Stomach (tissue), 8 donors: ENCODE measurements at regions not wholly inside any gene's neighbourhood (a gene's known extent, or its start where the extent isn't known, plus 50 kb on each side); places are given as distances from the start of the nearest gene placed in this dataset.
A peak's percentile ranks its signal among the peaks of the same experiment; 100 is the strongest.
"Not testable (repeated sequence)": the region's sequence is repeated elsewhere in the genome, so short reads cannot be mapped to it uniquely, and the experiment has no call there.

Source experiments
- DNase-seq, 2 donors: peaks; one replicate each; pipeline versions ENCODE4 v3.0.0 to v3.0.0-alpha.2; 2013 to 2019
- H3K27ac ChIP-seq, 5 donors: fragments of 200-600 bp in 4 of 5; sonication (generic) in 4 of 5; one replicate each; pipeline ENCODE4 v1.5.1; 2013 to 2019; ENCODE audit warnings: mild to moderate bottlenecking in 1 of 5, moderate library complexity in 1 of 5
- H3K27me3 ChIP-seq, 3 donors: fragments of 200-600 bp; sonication (generic); one replicate each; pipeline ENCODE4 v1.5.1; 2017 to 2019; ENCODE audit warnings: mixed run types in 1 of 3
- H3K36me3 ChIP-seq, 4 donors: fragments of 200-600 bp; sonication (generic); 1 replicate in 3 of 4; 2 replicates in 1 of 4; pipeline ENCODE4 v1.5.1; 2016 to 2019
- H3K4me1 ChIP-seq, 4 donors: fragments of 200-600 bp; sonication (generic); one replicate each; pipeline ENCODE4 v1.5.1; 2016 to 2019
- H3K4me3 ChIP-seq, 4 donors: fragments of 200-600 bp; sonication (generic) in 3 of 4; one replicate each; pipeline ENCODE4 v1.5.1; 2016 to 2019; ENCODE audit warnings: mild to moderate bottlenecking in 1 of 4
- H3K9me3 ChIP-seq, 4 donors: fragments of 200-600 bp; sonication (generic); one replicate each; pipeline ENCODE4 v1.5.1; 2016 to 2019
- EP300 ChIP-seq: sonication (generic); formaldehyde crosslinking; IDR thresholded peaks from one replicate; pipeline ENCODE4 v1.6.1; 2017; ENCODE audit warnings: antibody characterized with exemption
- POLR2A ChIP-seq, 4 donors: fragments of 450-650 bp; IDR thresholded peaks; one replicate each; pipeline ENCODE4 v1.6.1; 2016; ENCODE audit warnings: antibody characterized with exemption in 4 of 4, control low read depth in 2 of 4, mild to moderate bottlenecking in 1 of 4, moderate library complexity in 1 of 4
- POLR2AphosphoS5 ChIP-seq, 3 donors: sonication (generic); formaldehyde crosslinking; IDR thresholded peaks; one replicate each; pipeline ENCODE4 v1.6.1; 2016; ENCODE audit warnings: antibody characterized with exemption in 3 of 3
- WGBS, 5 donors: extraction: QIAGEN DNeasy Blood & Tissue Kit in 3 of 5; methylation state at CpG; one replicate each; pipeline versions ENCODE4 v1.1.5 to v1.1.7; 2013 to 2018; 5-methylcytosine and 5-hydroxymethylcytosine counted together
- intact Hi-C: fragments of 100-400 bp; cut with DNase I; formaldehyde crosslinking; loops from one replicate; pipeline ENCODE4 v1.15.1; 2023; ENCODE audit warnings: low total_unique reads
- TF ChIP-seq, protein P1 (sequence below), 7 experiments: fragments of 450-650 bp in 4 of 7; fragments of 200-600 bp in 3 of 7; sonication (generic) in 3 of 7; IDR thresholded peaks; one replicate each; pipeline ENCODE4 v1.5.1; 2016 to 2019; ENCODE audit warnings: antibody characterized with exemption in 7 of 7, control low read depth in 2 of 7, mild to moderate bottlenecking in 1 of 7
- donor health status: healthy with polysubstance abuse.
- donor health status: Bipolar disorder and iron deficiency.
- donor health status: healthy.

DNA sequence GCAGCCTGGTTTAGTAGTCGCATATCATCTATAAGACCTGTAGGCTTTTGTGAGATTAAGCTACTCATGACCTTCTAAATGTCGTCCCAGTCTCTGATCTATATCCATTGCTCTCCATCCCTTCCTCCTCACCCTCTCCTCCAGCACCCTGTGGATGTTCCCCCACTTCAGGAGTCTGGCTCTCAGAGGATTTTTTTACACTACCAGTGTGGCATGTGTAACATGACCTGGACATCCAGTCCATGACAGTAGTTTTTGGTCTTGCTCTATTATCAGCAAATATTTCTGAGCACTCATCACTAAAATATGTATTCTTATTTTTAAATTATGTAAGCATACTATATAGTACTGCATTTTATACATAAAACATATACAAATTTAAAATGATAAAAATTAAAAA lies 142.1 kb downstream of the DYRK2 start:
- TF ChIP-seq POLR2AphosphoS5 (IDR thresholded peaks at IDR 0.05) (no peak), POLR2A (IDR thresholded peaks at IDR 0.05) (no peak), EP300 (no peak)
- TF ChIP-seq, protein P1, sequence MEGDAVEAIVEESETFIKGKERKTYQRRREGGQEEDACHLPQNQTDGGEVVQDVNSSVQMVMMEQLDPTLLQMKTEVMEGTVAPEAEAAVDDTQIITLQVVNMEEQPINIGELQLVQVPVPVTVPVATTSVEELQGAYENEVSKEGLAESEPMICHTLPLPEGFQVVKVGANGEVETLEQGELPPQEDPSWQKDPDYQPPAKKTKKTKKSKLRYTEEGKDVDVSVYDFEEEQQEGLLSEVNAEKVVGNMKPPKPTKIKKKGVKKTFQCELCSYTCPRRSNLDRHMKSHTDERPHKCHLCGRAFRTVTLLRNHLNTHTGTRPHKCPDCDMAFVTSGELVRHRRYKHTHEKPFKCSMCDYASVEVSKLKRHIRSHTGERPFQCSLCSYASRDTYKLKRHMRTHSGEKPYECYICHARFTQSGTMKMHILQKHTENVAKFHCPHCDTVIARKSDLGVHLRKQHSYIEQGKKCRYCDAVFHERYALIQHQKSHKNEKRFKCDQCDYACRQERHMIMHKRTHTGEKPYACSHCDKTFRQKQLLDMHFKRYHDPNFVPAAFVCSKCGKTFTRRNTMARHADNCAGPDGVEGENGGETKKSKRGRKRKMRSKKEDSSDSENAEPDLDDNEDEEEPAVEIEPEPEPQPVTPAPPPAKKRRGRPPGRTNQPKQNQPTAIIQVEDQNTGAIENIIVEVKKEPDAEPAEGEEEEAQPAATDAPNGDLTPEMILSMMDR (IDR thresholded peaks at IDR 0.05): no peak
- 89 to 90% (median 89%) methylated on average over 2 of the region's 2 CpGs for WGBS, 5 donors
- Histone ChIP-seq H3K4me3 (no peak overlapping the region), H3K36me3 (no peaks in the 10 kb centered on the region), H3K4me1 (no peaks in the 10 kb centered on the region), H3K27ac (no peak overlapping the region), H3K27me3 (no peaks in the 10 kb centered on the region), H3K9me3 (peaks cover 0 to 5% (median 0%) of the 10 kb centered on the region in 4 donors)
- intact Hi-C loops: no loop called here
- no peak for DNase-seq

DNA sequence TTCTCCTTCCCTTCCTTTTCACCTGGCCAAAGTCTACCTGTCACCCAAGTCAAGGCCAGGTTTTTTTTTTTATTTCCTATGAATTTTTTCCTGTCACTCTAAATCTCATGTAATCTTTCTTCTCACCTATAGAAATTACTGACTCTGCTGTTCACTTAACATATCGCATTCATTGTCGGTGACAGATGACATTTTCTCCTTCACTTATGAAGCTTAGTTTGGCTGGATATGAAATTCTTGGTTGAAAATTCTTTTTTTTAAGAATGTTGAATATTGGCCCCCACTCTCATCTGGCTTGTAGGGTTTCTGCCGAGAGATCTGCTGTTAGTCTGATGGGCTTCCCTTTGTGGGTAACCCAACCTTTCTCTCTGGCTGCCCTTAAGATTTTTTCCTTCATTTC lies 142.8 kb downstream of the DYRK2 start:
- H3K36me3 ChIP-seq, H3K4me1 ChIP-seq, H3K4me3 ChIP-seq, intact Hi-C loops, H3K9me3 ChIP-seq, DNase-seq, H3K27ac ChIP-seq, H3K27me3 ChIP-seq: not testable (repeated sequence)
- WGBS, 5 donors: 94 to 99% (median 97%) methylated on average over 3 of the region's 3 CpGs

DNA sequence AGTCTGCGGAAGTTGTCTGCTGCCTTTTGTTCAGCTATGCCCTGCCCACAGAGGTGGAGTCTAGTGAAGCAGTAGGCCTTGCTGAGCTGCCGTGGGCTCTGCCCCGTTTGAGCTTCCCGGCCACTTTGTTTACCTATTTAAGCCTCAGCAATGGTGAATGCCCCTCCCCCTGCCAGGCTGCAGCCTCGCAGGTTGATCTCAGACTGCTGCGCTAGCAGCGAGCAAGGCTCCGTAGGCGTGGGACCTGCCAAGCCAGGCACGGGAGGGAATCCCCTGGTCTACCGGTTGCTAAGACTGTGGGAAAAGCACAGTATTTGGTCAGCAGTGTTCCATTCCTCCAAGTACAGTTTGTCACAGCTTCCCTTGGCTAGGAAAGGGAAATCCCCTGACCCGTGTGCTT lies 143.6 kb downstream of the DYRK2 start:
- no peaks in the 10 kb centered on the region for H3K27me3 ChIP-seq
- 79 to 91% (median 81%) methylated on average over 8 to 12 of the region's 12 CpGs for WGBS, 5 donors
- H3K27ac ChIP-seq: no peak overlapping the region
- TF ChIP-seq, protein P1 (IDR thresholded peaks at IDR 0.05): no peak
- TF ChIP-seq POLR2A (IDR thresholded peaks at IDR 0.05): no peak
- no peak for TF ChIP-seq POLR2AphosphoS5 (IDR thresholded peaks at IDR 0.05)
- no peak for TF ChIP-seq EP300
- no peak overlapping the region for H3K4me3 ChIP-seq
- peak in 1 of 2 donors; percentile 26 for DNase-seq
- no peaks in the 10 kb centered on the region for H3K36me3 ChIP-seq
- H3K4me1 ChIP-seq: peaks cover 0 to 8% (median 5%) of the 10 kb centered on the region in 4 donors
- intact Hi-C loops: no loop called here
- H3K9me3 ChIP-seq: peaks cover 0 to 5% (median 0%) of the 10 kb centered on the region in 4 donors

DNA sequence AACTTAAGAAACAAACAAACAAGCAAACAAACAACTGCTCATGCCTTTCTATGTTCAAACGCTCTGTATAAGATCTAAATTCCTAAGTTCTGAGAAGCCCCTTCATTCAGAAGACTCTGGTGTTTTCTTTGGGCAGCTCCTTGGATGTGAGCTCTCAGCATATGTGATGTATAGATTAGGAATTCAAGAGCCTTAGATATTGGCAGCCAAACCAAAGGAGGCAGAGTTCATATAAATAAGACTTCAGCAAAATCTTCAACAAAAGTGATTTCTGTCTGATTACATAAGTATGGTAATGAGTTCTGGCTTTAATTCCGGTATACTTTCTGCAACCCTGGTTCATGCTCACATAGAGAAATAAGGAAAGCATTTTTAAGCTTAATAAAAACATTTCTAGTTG lies 145.6 kb downstream of the DYRK2 start:
- Histone ChIP-seq H3K4me3 (no peak overlapping the region), H3K4me1 (peaks cover 0 to 21% (median 11%) of the 10 kb centered on the region in 4 donors), H3K27me3 (no peaks in the 10 kb centered on the region), H3K27ac (no peak overlapping the region), H3K36me3 (no peaks in the 10 kb centered on the region), H3K9me3 (peaks cover 0 to 5% (median 0%) of the 10 kb centered on the region in 4 donors)
- DNase-seq: peak in 1 of 2 donors; percentile 23
- TF ChIP-seq POLR2A (IDR thresholded peaks at IDR 0.05): no peak
- TF ChIP-seq, protein P1 (IDR thresholded peaks at IDR 0.05): no peak
- no peak for TF ChIP-seq POLR2AphosphoS5 (IDR thresholded peaks at IDR 0.05)
- TF ChIP-seq EP300: no peak
- intact Hi-C loops: no loop called here
- 73 to 83% (median 76%) methylated on average over 2 of the region's 2 CpGs for WGBS, 5 donors

DNA sequence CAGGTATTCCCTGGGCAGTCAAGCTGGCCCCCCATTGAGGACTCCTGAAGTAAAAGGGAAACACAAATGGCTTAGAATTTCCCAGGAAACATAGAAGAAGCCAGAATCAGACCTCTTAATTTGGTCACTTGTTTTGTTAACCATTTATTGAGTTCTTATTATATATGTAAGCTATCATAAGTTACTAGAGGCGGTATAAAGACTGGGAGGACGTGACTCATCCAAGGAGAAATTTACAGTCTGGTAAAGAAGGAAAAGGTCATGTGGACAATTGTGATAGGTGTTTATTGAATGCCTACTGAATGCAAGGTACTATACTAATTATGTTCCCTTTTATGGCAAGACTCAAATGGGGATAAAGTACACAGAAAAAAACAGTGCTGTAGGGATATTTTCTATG lies 146.7 kb downstream of the DYRK2 start:
- 49 to 92% (median 77%) methylated on average over 2 of the region's 2 CpGs for WGBS, 5 donors
- H3K4me3 ChIP-seq: no peak overlapping the region
- intact Hi-C loops: no loop called here
- H3K27ac ChIP-seq: no peak overlapping the region
- peaks cover 0 to 5% (median 0%) of the 10 kb centered on the region in 4 donors for H3K9me3 ChIP-seq
- no peaks in the 10 kb centered on the region for H3K36me3 ChIP-seq
- no peak for TF ChIP-seq POLR2AphosphoS5 (IDR thresholded peaks at IDR 0.05)
- TF ChIP-seq, protein P1 (IDR thresholded peaks at IDR 0.05): no peak
- TF ChIP-seq POLR2A (IDR thresholded peaks at IDR 0.05): no peak
- TF ChIP-seq EP300: no peak
- no peak for DNase-seq
- no peaks in the 10 kb centered on the region for H3K27me3 ChIP-seq
- H3K4me1 ChIP-seq: peaks cover 0 to 21% (median 11%) of the 10 kb centered on the region in 4 donors
